Gastrocnemius medialis (tissue), 4 donors: ENCODE measurements at regions not wholly inside any gene's neighbourhood (a gene's known extent, or its start where the extent isn't known, plus 50 kb on each side); places are given as distances from the start of the nearest gene placed in this dataset.

Experiments used
- CTCF ChIP-seq, 5 experiments: fragments of 450-650 bp in 3 of 5; fragments of 200-600 bp in 2 of 5; sonication (generic) in 2 of 5; IDR thresholded peaks in 4 of 5; conservative IDR thresholded peaks in 1 of 5; 1 replicate in 4 of 5; 2 replicates in 1 of 5; pipeline ENCODE4 v1.5.1; 2016 to 2019; ENCODE audit warnings: antibody characterized with exemption in 5 of 5, mild to moderate bottlenecking in 3 of 5, moderate library complexity in 3 of 5
- POLR2A ChIP-seq, 2 donors: fragments of 450-650 bp; IDR thresholded peaks; one replicate each; pipeline ENCODE4 v1.6.1; 2017; ENCODE audit warnings: antibody characterized with exemption in 2 of 2, mild to moderate bottlenecking in 2 of 2, moderate library complexity in 2 of 2

- TF ChIP-seq CTCF (IDR thresholded peaks at IDR 0.05 in 4 of 5, conservative IDR thresholded peaks at IDR 0.05 in 1 of 5) (no peak), POLR2A (IDR thresholded peaks at IDR 0.05) (no peak)
These were observed 66.7 kb downstream of the KLHDC7A start for GRCh38 chr1:18547460-18547859.
